HT-29 (cell line): ENCODE measurements at regions not wholly inside any gene's neighbourhood (a gene's known extent, or its start where the extent isn't known, plus 50 kb on each side); places are given as distances from the start of the nearest gene placed in this dataset.

Experiments used
- DNase-seq: peaks from one replicate; pipeline ENCODE4 v3.0.0-alpha.2; 2015; ENCODE audit warnings: low spot score

- no peak for DNase-seq
Measured at GRCh38 chr5:23089286-23089685, 236.1 kb upstream of the CDH12 start.

DNA sequence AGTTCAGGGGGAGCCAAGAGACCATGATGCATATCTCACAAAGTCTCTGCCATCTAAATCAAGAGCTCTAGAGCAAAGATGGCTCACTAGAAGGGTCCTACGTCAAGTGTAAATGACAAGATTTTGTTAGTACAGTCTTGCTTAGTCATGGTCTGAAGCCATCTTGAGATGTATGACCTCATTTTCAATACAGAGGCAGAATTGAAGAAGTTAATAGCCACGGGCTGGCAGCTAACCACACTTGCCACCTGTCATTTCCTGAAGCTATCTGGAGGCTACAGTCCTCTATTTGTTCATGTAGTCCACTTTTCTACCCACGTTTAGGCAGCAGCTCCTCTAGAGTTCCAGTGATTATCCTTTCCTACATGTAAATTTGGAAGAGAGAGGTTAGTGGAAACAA is 231.7 kb upstream of the CDH12 start:
- no peak for DNase-seq

- no peak for DNase-seq
Measured at GRCh38 chr5:23072179-23072578, 219.0 kb upstream of the CDH12 start.

DNA sequence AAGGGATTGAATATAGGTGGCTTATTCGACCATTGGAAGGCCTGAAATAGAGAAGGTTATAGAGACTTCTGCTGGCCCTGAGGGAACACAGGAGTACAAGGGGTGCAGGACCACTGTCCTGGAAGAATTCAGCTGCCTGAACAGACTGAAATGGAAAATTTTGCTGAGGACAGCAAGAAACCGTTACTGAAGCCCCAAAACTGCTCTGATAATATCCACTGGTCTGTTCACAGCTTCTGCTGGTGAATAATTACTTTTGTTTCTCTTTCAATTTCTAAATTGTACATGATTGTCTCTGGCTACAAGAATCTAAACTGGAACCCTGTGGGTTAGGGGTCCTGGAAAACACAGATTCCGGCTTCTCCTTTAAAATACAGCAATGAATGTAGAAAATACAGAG is 218.5 kb upstream of the CDH12 start:
- DNase-seq, result no peak

DNA sequence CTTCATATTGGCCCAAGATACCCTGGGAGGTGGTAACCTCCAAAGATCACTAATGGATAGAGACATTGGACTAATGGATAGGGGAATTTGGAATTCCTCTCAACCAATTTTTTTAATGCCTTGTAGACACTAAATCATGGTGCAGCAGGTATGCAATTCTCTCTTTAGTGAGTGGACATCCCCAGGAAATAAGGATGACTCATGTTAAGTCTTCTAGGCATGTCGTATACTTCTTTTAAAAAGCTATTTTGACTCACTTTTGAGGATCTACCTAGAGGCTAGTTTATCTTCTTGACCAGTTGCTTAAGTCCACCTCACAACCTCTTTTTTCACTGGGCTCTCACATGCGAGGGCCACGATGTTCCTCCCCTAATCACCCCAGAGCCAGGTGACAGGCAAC is 211.6 kb upstream of the CDH12 start:
- no peak for DNase-seq

DNA sequence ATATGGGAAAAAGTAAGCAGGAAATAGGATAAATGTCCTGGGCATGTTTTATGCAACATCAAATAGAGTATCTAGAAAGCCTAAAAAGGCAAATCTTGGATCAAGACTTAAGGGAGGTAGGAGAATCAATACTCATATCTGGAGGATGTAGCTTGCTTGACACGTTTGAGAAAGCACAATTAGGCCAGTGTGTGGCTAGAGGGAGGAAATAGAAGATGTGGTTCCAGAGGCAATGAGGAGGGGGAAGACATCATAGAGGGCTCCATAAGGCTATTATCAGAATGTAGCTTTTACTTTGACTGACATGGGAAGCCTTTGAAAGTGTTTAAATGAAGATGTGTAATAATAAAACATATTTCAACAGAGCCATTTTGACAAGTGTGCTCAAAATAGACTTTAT is 200.7 kb upstream of the CDH12 start:
- no peak for DNase-seq

DNA sequence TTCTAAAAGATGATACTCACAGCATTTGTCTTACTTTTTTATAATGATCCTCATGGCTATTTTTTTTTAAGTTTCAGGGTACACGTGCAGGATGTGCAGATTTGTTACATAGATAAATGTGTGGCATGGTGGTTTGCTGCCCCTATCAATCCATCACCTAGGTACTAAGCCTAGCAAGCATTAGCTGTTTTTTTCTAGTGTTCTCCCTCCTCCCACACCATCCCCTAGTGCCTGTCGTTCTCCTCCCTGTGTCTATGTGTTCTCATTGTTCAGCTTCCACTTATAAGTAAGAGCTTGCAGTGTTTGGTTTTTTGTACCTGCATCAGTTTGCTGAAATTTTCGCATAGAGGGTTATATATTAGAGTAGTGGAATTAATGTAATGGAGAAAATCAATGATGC is 189.1 kb upstream of the CDH12 start:
- DNase-seq, result no peak

DNA sequence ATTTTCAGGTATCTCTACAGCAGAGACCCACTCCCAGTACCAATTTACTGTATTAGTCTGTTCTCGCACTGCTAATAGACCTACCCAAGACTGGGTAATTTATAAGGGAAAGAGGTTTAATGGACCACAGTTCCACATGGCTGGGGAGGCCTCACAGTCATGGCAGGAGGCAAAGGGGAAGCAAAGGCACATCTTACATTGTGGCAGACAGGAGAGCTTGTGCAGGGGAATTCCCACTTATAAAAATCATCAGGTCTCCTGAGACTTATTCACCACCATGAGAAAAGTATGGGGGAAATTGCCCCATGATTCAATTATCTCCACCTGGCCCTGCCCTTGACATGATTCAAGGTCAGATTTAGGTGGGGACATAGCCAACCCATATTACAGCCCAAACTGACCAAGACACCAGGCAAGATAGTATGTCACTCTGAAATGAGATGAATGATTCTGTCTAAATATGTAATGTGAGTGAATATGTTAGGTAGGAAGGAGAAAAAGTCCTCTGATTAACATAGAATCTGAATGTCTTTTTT is 182.5 kb upstream of the CDH12 start:
- no peak for DNase-seq

DNA sequence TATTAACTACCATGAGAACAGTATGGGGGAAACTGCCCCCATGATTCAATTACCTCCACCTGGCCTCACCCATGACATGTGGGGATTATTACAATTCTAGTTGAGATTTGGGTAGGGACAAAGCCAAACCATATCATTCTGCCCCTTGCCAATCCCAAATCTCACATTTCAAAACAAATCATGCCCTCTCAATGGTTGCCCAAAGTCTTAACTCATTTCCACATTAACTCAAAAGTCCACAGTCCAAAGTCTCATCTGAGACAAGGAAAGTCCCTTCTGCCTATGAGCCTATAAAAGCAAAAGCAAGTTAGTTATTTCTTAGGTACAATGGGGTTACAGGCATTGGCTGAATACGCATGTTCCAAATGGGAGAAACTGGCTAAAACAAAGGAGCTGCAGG is 180.7 kb upstream of the CDH12 start:
- DNase-seq, result no peak

DNA sequence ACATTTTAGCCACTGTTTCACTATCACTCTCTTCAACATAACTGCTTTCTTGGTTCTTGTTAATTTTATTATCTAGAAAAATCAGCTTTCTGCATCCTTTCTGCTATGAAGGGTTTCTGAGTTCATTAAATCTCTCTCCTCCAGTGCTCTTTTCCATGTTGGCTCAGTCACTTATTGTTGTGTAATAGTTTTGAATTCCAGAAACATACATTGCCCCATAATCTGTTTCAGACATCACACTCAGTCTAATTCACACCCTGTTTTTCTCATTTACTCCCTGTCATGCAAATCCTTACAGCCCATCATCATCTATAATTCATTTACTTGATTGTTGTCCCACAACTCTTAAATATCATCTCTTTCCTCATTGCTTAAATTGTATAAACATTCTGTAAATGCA is 176.1 kb upstream of the CDH12 start:
- no peak for DNase-seq

DNA sequence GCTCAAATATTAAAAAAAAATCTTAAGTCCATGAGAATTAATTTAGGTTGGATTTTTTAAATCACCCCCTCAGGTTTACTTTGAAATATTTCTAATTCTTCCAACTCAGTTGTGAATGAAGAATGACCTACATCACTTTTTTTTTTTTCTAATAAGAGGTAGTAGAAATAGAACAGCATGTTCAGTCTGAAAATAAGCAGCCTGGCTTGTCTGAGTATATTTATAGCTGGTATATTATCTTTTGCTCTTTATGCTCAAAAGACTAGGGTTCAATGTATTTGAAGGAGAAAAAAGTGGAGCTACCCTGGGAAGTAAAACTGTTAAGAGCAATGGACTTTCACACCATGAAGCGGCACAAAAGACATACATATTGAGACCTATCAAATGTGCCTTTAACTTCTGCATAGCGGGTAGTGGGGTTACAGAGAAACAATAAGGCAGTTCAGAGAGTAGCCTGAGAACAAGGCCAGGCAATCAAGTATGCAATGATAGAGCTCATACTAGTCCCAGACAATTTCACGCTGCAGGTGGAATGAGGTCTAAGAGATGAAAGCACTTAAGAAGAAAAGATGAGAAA is 175.4 kb upstream of the CDH12 start:
- no peak for DNase-seq

DNA sequence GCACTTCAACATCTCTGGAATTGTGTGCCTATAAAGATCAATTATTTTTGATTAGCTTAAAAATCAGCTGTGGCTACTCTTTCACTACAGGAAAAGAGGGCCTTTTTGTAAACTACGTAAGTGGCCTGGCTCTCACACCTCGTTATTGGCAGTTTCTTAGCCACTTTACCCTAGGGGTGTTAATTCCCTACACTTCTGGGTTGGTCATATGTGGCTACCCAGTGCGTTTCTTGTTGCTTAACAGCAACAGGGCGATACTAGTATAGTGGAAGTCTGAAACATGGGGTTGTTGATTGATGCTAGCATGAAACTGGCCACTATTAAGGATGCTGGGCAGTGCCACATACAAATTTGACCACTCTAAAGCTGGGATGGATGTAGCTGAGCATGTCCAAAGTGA is 174.7 kb upstream of the CDH12 start:
- no peak for DNase-seq

DNA sequence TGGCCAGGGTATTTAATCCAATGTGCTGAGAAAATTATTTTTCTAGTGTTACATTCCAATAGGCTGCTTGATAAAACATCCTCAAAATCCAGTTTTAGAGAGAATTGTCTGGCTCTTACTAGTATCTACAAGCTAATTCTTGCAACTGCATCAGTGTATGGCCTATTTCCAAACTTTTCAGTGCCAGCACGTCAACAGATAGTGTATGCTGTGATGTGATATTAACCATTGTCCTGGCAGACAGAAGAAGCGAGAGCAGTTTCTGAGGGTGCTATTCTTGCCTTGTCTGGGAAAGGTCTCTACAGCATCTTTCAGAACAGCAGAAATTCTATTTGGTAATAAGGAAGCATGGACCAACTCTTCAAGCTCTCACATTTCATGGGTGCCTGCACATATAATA is 174.2 kb upstream of the CDH12 start:
- DNase-seq, result no peak

GRCh38 chr5:23026252-23027170 is 173.4 kb upstream of the CDH12 start:
- no peak for DNase-seq

- no peak for DNase-seq
Measured at GRCh38 chr5:23025629-23026233, 172.6 kb upstream of the CDH12 start.

DNA sequence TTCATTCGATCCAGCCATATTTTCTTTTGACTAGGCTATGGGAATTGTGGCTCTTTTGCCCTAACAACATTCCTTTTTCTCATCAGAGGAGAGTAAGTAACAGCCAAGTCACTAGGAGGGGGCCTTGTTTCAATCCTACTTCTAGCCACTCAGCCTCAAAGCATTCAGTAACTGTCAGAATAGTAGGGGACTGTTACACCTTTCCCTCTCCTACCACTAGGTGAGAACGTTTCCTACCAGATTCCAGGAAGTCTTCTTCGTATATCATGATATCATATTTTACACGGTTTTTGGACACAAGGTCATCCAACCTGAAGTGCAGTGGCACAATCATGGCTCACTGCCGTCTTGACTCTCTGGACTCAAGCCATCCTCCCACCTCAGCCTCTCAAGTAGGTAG is 171.3 kb upstream of the CDH12 start:
- DNase-seq, result no peak

- no peak for DNase-seq
Measured at GRCh38 chr5:23014825-23015224, 161.7 kb upstream of the CDH12 start.

DNA sequence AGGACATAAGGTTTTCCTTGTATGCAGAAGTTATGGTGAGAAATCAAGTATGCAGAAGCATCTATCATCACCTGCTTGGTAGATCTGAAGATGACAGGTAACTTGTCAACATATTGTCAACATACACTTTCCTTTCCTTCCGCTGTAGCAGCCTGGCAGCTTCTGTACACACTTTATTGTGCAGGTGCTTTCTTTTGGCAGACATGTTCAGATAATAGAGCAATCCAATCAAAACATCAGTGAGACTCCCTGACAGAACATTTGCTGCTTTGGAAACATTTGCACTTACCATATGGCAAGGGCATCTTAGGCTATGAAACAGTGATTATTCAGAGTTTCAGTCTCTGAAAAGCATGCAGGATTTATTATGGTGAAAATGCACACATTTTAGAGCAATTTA is 161.1 kb upstream of the CDH12 start:
- DNase-seq, result no peak

DNA sequence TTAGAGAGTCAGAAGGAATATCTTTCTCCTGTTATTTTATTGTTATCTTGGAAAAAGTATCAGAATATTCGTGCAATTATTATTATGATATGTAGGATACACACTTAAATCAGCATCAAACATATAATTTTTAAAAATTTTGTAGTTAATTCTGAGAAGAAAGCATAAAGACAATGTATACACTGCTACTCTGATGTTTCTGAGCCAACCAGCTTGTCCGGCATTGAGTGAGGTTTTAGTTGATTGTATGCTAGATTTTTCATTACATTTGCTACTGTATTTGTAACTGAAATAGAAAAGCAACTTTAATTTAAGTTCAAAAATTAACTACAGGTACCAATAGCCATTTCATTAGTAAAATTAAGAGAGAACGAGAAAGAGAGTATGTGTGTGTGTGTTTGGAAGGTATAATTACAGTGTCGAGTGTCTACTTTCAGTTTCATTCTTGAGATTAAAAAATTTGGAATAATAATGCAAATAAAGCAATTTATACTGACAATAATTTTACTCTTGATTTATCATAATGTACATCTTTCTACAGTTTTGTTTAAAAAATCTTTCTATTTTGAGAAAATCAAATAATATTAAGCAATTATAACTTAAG is 160.4 kb upstream of the CDH12 start:
- no peak for DNase-seq

GRCh38 chr5:23012842-23013241 is 159.7 kb upstream of the CDH12 start:
- DNase-seq, result no peak

- no peak for DNase-seq
Measured at GRCh38 chr5:23007762-23008161, 154.6 kb upstream of the CDH12 start.

DNA sequence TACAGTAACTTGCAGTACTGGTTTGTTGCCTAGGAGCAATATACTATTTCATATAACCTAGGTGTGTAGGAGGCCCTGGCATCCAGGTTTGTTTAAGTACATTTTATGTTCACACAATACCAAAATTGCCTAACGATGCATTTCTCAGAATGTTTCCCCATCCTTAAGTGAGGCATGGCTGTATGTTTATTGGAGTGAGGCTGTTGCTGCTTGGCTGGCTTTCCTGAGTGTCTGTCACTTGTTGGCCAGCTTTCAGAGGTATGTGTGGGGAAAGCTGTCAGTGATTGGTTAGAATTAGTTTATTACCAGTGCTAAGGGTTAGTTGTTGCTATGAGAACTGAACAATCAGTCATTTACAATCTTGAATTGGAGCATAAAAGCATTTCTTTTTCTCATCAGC is 154.1 kb upstream of the CDH12 start:
- no peak for DNase-seq
